ENCODE measurements at regions not wholly inside any gene's neighbourhood (a gene's known extent, or its start where the extent isn't known, plus 50 kb on each side); places are given as distances from the start of the nearest gene placed in this dataset.

GRCh38 chr1:173285048-173285447 lies 77.9 kb upstream of the TNFSF4 start:
- no peak for TF ChIP-seq MYC (IDR thresholded peaks at IDR 0.05; ENCODE audit: insufficient read depth, insufficient read length, insufficient replicate concordance, low read length, severe bottlenecking)
- peak; percentile 23; the same call in 1 of the 2 replicates for TF ChIP-seq FOXM1 (IDR thresholded peaks at IDR 0.05; ENCODE audit: low read depth, low read length)
- no peak for TF ChIP-seq PAX5 (IDR thresholded peaks at IDR 0.05; ENCODE audit: borderline replicate concordance, low read depth, low read length)
- peak; percentile 72 for TF ChIP-seq MEF2A (IDR thresholded peaks at IDR 0.05; ENCODE audit: insufficient read depth, low read depth, low read length)
- no peak; a peak in 1 of 4 replicates for TF ChIP-seq ETV6 (conservative IDR thresholded peaks at IDR 0.05 in 1 of 2, IDR thresholded peaks at IDR 0.05 in 1 of 2; ENCODE audit: borderline replicate concordance in 1 of 2, low read depth in 1 of 2)
- peak; percentile 41 for TF ChIP-seq JUNB (IDR thresholded peaks at IDR 0.05)
- no peak for TF ChIP-seq KAT2A (conservative IDR thresholded peaks at IDR 0.05; ENCODE audit: control insufficient read depth, low read depth, low read length)
- TF ChIP-seq NFIC (IDR thresholded peaks at IDR 0.05; ENCODE audit: low read depth, low read length) = peak; percentile 37; the same call in 1 of the 2 replicates
- 0 out of 2 replicates have a peak, but pooled peaks have one; percentile 19 for TF ChIP-seq ATF2 (IDR thresholded peaks at IDR 0.05; ENCODE audit: low read length)
- TF ChIP-seq RUNX3 (IDR thresholded peaks at IDR 0.05; ENCODE audit: low read length) = peak; percentile 57
- TF ChIP-seq TCF12 (IDR thresholded peaks at IDR 0.05; ENCODE audit: low read depth, low read length) = no peak
- H3K9me3 ChIP-seq (replicated peaks; ENCODE audit: control insufficient read depth, insufficient read depth, low read length) = no peaks in the 10 kb centered on the region
- H3K9ac ChIP-seq (ENCODE audit: control insufficient read depth, insufficient read depth, low read length) = no peak overlapping the region
- ChIA-PET SMC1A (ENCODE audit: uncharacterized antibody, unreplicated experiment) (interaction anchor here (1.6 kb wide), 1 partner anchor 9 kb away, joined by 10 read pairs; no protein-coding TSS in a partner anchor), CTCF (interaction anchor here (1.3 kb wide), 1 partner anchor 30 kb away, joined by 3 read pairs; no protein-coding TSS in a partner anchor), POLR2A (no interaction called here), RAD21 (ENCODE audit: unreplicated experiment) (no interaction called here)
- DNase-seq (ENCODE audit: low read depth, low spot score) (no peak), FAIRE-seq (no peak), ATAC-seq (no peak)
- H4K20me1 ChIP-seq (ENCODE audit: control insufficient read depth, insufficient read depth) = no peaks in the 10 kb centered on the region
- H3K4me2 ChIP-seq (ENCODE audit: control insufficient read depth, insufficient read depth) = no peak overlapping the region
- WGBS (ENCODE audit: insufficient coverage, insufficient replicate concordance, low lambda C conversion rate, missing lambda C conversion rate) = 34% methylated on average over 3 of the region's 3 CpGs
- H3K79me2 ChIP-seq (ENCODE audit: control insufficient read depth, insufficient read depth, low read length) = no peaks in the 10 kb centered on the region
- no peak overlapping the region for H3K27ac ChIP-seq (ENCODE audit: control insufficient read depth, insufficient read depth)
- BruUV-seq (replicated peaks) = no TSS peak
- intact Hi-C loops (cut with micrococcal nuclease; ENCODE audit: unreplicated experiment) (no loop called here), in situ Hi-C loops (cut with MboI) (no loop called here)
- H3K4me1 ChIP-seq (ENCODE audit: control insufficient read depth, insufficient read depth, low read length) = no peaks in the 10 kb centered on the region
- H3K27me3 ChIP-seq (replicated peaks in 1 of 2; ENCODE audit: control insufficient read depth in 2 of 2, insufficient read depth in 2 of 2, low read length in 1 of 2) = no peaks in the 10 kb centered on the region
- H3K36me3 ChIP-seq (ENCODE audit: control insufficient read depth in 2 of 2, insufficient read depth in 2 of 2, low read length in 1 of 2) = no peaks in the 10 kb centered on the region
- no peak overlapping the region for H2AFZ ChIP-seq (ENCODE audit: control insufficient read depth, low read depth, low read length)
- H3K4me3 ChIP-seq = no peak overlapping the region

All from GM12878 (cell line).